Natural killer cell (primary cell): ENCODE measurements at regions not wholly inside any gene's neighbourhood (a gene's known extent, or its start where the extent isn't known, plus 50 kb on each side); places are given as distances from the start of the nearest gene placed in this dataset.

ENCODE experiments used
- ATAC-seq, 3 donors: fragments of 150-1000 bp in 2 of 3; fragments of 200-7000 bp in 1 of 3; cut with Tn5 transposase; 1 replicate in 1 of 3; 2 replicates in 2 of 3; pipeline ENCODE4 v1.10.0; 2021; ENCODE audit warnings: mild to moderate bottlenecking in 2 of 3, moderate library complexity in 2 of 3
- DNase-seq, 2 donors: peaks; one replicate each; pipeline versions ENCODE4 v3.0.0 to v3.0.0-alpha.2; 2013 to 2021; ENCODE audit warnings: mixed read lengths in 1 of 2
- H3K27ac ChIP-seq: one replicate; pipeline ENCODE4 v1.5.1; 2013; ENCODE audit warnings: mild to moderate bottlenecking, low read length
- H3K27me3 ChIP-seq: one replicate; pipeline ENCODE4 v1.6.1; 2013; ENCODE audit warnings: low read length; ENCODE audit not compliant: control insufficient read depth, insufficient read depth
- H3K36me3 ChIP-seq: one replicate; pipeline ENCODE4 v1.6.1; 2013; ENCODE audit warnings: low read length; ENCODE audit not compliant: control insufficient read depth, insufficient read depth
- H3K4me1 ChIP-seq: one replicate; pipeline ENCODE4 v1.6.1; 2013; ENCODE audit warnings: low read length; ENCODE audit not compliant: control insufficient read depth, insufficient read depth
- H3K4me3 ChIP-seq: one replicate; pipeline ENCODE4 v1.5.1; 2013; ENCODE audit warnings: low read length
- H3K9me3 ChIP-seq: one replicate; pipeline ENCODE4 v1.6.1; 2013; ENCODE audit warnings: low read length; ENCODE audit not compliant: control insufficient read depth, insufficient read depth
- H3K27ac Mint-ChIP-seq, 2 donors: one replicate each; pipeline ENCODE4 v1.8.0; 2022; ENCODE audit warnings: mild to moderate bottlenecking in 2 of 2, mixed read lengths in 2 of 2, moderate library complexity in 1 of 2
- H3K27me3 Mint-ChIP-seq, 2 donors: one replicate each; pipeline ENCODE4 v1.8.0; 2022; ENCODE audit warnings: low read depth in 2 of 2, mixed read lengths in 2 of 2
- H3K36me3 Mint-ChIP-seq: one replicate; pipeline ENCODE4 v1.8.0; 2022; ENCODE audit warnings: mixed read lengths
- H3K4me1 Mint-ChIP-seq, 2 donors: one replicate each; pipeline ENCODE4 v1.8.0; 2022; ENCODE audit warnings: mixed read lengths in 2 of 2
- H3K4me3 Mint-ChIP-seq: one replicate; pipeline ENCODE4 v1.8.0; 2022; ENCODE audit warnings: mild to moderate bottlenecking, moderate library complexity, mixed read lengths
- H3K9me3 Mint-ChIP-seq, 2 donors: one replicate each; pipeline ENCODE4 v1.8.0; 2022; ENCODE audit warnings: mixed read lengths in 2 of 2
- WGBS: methylation state at CpG from one replicate; pipeline ENCODE4 v1.1.7; 2013; ENCODE audit warnings: missing lambda C conversion rate; ENCODE audit not compliant: insufficient coverage; 5-methylcytosine and 5-hydroxymethylcytosine counted together
- intact Hi-C: fragments of 100-400 bp; cut with micrococcal nuclease; formaldehyde crosslinking; loops from one replicate; pipeline ENCODE4 v1.14.2; 2022
- TF ChIP-seq, protein P1 (sequence below): fragments of 200-600 bp; IDR thresholded peaks from one replicate; pipeline ENCODE4 v1.8.0; 2022; ENCODE audit warnings: antibody characterized with exemption

DNA sequence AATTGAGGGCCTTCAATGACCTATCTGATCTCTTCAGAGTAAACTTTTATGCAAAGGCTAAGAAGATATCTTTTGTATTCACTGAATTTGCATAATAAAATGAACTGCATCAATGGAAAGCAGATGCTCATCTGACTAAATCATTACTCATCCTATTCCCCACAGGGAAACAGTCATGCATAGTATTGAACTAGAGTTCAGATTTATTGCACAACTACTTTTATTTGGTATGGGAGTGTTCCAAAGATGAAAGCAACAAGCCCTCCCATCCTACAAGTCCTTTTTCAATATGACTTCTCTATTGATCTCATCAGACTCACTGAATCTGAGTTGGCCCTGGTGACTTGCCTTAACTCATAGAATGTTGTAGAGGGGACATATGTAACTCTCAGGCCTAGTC lies 159.8 kb downstream of the KITLG start:
- Mint-ChIP-seq H3K27me3 (no peaks in the 10 kb centered on the region), H3K9me3 (peaks cover 4 to 6% of the 10 kb centered on the region in 2 donors), H3K4me1 (no peaks in the 10 kb centered on the region), H3K36me3 (no peaks in the 10 kb centered on the region), H3K4me3 (no peak overlapping the region), H3K27ac (no peak overlapping the region)
- intact Hi-C loops, result no loop called here
- TF ChIP-seq, protein P1, sequence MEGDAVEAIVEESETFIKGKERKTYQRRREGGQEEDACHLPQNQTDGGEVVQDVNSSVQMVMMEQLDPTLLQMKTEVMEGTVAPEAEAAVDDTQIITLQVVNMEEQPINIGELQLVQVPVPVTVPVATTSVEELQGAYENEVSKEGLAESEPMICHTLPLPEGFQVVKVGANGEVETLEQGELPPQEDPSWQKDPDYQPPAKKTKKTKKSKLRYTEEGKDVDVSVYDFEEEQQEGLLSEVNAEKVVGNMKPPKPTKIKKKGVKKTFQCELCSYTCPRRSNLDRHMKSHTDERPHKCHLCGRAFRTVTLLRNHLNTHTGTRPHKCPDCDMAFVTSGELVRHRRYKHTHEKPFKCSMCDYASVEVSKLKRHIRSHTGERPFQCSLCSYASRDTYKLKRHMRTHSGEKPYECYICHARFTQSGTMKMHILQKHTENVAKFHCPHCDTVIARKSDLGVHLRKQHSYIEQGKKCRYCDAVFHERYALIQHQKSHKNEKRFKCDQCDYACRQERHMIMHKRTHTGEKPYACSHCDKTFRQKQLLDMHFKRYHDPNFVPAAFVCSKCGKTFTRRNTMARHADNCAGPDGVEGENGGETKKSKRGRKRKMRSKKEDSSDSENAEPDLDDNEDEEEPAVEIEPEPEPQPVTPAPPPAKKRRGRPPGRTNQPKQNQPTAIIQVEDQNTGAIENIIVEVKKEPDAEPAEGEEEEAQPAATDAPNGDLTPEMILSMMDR, result no peak
- Histone ChIP-seq H3K4me3 (no peak overlapping the region), H3K9me3 (no peaks in the 10 kb centered on the region), H3K27ac (no peak overlapping the region), H3K36me3 (no peaks in the 10 kb centered on the region), H3K27me3 (no peaks in the 10 kb centered on the region), H3K4me1 (no peaks in the 10 kb centered on the region)
- no peak for ATAC-seq
- no peak for DNase-seq

DNA sequence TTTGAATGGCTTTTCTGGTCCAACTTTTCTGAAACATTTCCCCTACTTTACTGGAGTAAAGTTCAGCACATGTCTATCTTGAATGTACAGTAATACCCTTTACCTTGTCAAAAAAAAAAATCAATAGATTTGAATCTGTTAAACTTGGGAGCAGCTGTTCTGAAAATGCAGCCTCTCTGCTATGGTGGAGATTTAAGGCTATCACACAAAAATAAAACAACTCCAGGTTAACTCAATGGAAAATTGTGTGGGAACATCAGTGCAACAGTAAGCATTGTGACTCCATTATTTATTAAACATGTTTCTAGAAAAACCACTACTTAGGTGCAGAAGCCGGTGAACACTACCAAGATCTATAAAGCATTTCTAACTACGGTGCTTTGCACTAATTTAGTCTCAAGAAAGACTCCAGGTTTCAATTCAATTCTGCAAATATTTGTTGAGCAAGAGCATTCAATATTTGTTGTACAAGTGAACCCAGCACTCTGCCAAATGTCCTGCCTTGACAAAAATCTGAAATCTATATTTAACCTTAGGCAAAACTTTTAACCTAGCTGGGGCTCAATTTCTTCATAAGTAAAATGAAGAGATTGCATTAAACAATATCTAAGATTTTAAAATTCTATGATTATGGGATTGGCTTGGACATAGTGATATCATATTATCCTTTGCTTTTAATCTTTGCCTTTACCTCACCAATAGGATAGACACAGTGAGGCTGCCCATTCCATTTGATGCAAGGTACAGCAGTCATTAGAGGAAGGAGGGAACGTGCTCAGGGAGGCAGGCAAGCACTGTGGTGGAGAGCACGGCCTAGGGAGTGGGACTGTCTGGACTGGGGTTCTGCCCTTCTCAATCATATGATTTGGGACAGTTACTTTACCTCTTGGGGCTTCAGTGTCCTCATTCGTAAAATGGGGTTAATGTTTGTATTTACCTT lies 155.2 kb downstream of the KITLG start:
- no peak for ATAC-seq
- intact Hi-C loops, result no loop called here
- Mint-ChIP-seq H3K36me3 (no peaks in the 10 kb centered on the region), H3K4me1 (no peaks in the 10 kb centered on the region), H3K27me3 (no peaks in the 10 kb centered on the region), H3K9me3 (peaks cover 3 to 7% of the 10 kb centered on the region in 2 donors), H3K4me3 (no peak overlapping the region), H3K27ac (no peak overlapping the region)
- Histone ChIP-seq H3K27me3 (no peaks in the 10 kb centered on the region), H3K4me3 (no peak overlapping the region), H3K36me3 (no peaks in the 10 kb centered on the region), H3K27ac (no peak overlapping the region), H3K4me1 (no peaks in the 10 kb centered on the region), H3K9me3 (no peaks in the 10 kb centered on the region)
- DNase-seq, result no peak
- WGBS, result 89% methylated on average over 5 of the region's 5 CpGs
- TF ChIP-seq, protein P1, result no peak

DNA sequence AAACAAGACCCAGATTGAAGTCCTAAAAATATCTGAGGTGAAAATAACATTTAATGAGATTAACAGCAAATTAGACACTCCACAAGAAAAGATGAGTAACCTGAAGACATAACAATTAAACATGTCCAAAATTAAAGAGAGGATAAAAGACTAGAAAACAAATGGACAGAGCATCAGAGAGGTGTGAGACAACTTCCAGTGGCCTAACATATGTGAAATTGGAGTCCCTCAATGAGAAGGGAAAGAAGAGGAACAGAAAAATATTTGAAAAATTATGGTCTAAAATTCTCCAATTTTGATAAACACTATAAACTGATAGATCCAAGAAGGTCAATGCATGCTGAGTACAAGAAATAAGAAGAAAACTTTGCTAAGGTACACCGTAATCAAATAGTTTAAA lies 151.9 kb downstream of the KITLG start:
- H3K9me3 Mint-ChIP-seq, result peaks cover 3 to 11% of the 10 kb centered on the region in 2 donors
- no peaks in the 10 kb centered on the region for H3K36me3 Mint-ChIP-seq
- no peak for DNase-seq
- no peak overlapping the region for H3K27ac Mint-ChIP-seq
- H3K4me3 ChIP-seq, result no peak overlapping the region
- H3K27me3 ChIP-seq, result no peaks in the 10 kb centered on the region
- TF ChIP-seq, protein P1, result no peak
- H3K36me3 ChIP-seq, result no peaks in the 10 kb centered on the region
- 92% methylated on average over 1 of the region's 1 CpG for WGBS
- H3K4me1 ChIP-seq, result no peaks in the 10 kb centered on the region
- ATAC-seq, result no peak
- H3K4me1 Mint-ChIP-seq, result no peaks in the 10 kb centered on the region
- H3K4me3 Mint-ChIP-seq, result no peak overlapping the region
- intact Hi-C loops, result no loop called here
- H3K27me3 Mint-ChIP-seq, result no peaks in the 10 kb centered on the region
- H3K9me3 ChIP-seq, result no peaks in the 10 kb centered on the region
- H3K27ac ChIP-seq, result no peak overlapping the region

DNA sequence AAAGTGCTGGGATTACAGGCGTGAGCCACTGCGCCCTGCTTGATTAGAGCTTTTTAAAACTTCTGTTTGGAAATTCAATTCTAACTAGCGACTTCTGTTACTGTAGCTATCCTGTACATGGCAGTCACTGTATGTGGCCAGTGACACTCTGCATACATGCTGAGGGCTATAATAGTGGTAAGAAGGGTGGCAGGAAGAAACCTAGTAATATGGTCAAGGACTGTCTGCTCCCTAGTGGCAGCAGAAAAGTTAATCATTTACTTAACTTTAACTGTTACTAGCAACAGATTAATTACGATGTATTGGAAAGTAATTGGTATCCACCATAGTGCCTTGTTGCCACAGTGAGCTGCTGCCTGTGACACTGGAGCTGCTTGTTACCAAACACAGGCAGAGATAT lies 149.0 kb downstream of the KITLG start:
- H3K9me3 Mint-ChIP-seq, result peaks cover 3 to 11% of the 10 kb centered on the region in 2 donors

More for the DNA sequence above, 149.0 kb downstream of the KITLG start:
- intact Hi-C loops, result no loop called here
- no peaks in the 10 kb centered on the region for H3K27me3 ChIP-seq
- WGBS, result 99% methylated on average over 4 of the region's 4 CpGs
- peaks cover 0 to 14% of the 10 kb centered on the region in 2 donors for H3K4me1 Mint-ChIP-seq
- H3K36me3 Mint-ChIP-seq, result no peaks in the 10 kb centered on the region
- DNase-seq, result no peak
- H3K36me3 ChIP-seq, result no peaks in the 10 kb centered on the region
- H3K9me3 ChIP-seq, result no peaks in the 10 kb centered on the region
- TF ChIP-seq, protein P1, result no peak
- no peak for ATAC-seq
- no peak overlapping the region for H3K4me3 ChIP-seq
- no peaks in the 10 kb centered on the region for H3K27me3 Mint-ChIP-seq
- no peak overlapping the region for H3K27ac Mint-ChIP-seq
- no peak overlapping the region for H3K27ac ChIP-seq
- no peaks in the 10 kb centered on the region for H3K4me1 ChIP-seq
- no peak overlapping the region for H3K4me3 Mint-ChIP-seq
